HG03064 (cell line): ENCODE measurements at regions not wholly inside any gene's neighbourhood (a gene's known extent, or its start where the extent isn't known, plus 50 kb on each side); places are given as distances from the start of the nearest gene placed in this dataset.
"Not testable (repeated sequence)": the region's sequence is repeated elsewhere in the genome, so short reads cannot be mapped to it uniquely, and the experiment has no call there.

Experiments used
- ATAC-seq: cut with Tn5 transposase; IDR thresholded peaks from one replicate; pipeline ENCODE4 v1.9.1; 2021; ENCODE audit warnings: low read depth; ENCODE audit not compliant: unreplicated experiment

GRCh38 chr13:97853550-97853949, 99.9 kb upstream of the IPO5 start:
- ATAC-seq = no peak

- ATAC-seq = no peak
Observed at GRCh38 chr13:97855570-97856303, 97.7 kb upstream of the IPO5 start.

- no peak for ATAC-seq
Observed at GRCh38 chr13:97856304-97856675, 97.2 kb upstream of the IPO5 start.

- no peak for ATAC-seq
Observed at GRCh38 chr13:97858161-97858560, 95.3 kb upstream of the IPO5 start.

- ATAC-seq = no peak
Observed at GRCh38 chr13:97866346-97866745, 87.1 kb upstream of the IPO5 start.

GRCh38 chr13:97866751-97867150, 86.7 kb upstream of the IPO5 start:
- no peak for ATAC-seq

GRCh38 chr13:97873398-97873797, 80.1 kb upstream of the IPO5 start:
- no peak for ATAC-seq

GRCh38 chr13:97875218-97875617, 78.3 kb upstream of the IPO5 start:
- no peak for ATAC-seq

GRCh38 chr13:97875911-97876310, 77.6 kb upstream of the IPO5 start:
- ATAC-seq = no peak

- no peak for ATAC-seq
Observed at GRCh38 chr13:97878431-97879375, 74.8 kb upstream of the IPO5 start.

- ATAC-seq = no peak
Observed at GRCh38 chr13:97879646-97880310, 73.7 kb upstream of the IPO5 start.

- no peak for ATAC-seq
Observed at GRCh38 chr13:97880311-97880675, 73.2 kb upstream of the IPO5 start.

GRCh38 chr13:97881556-97881955, 71.9 kb upstream of the IPO5 start:
- no peak for ATAC-seq

- no peak for ATAC-seq
Observed at GRCh38 chr13:97883396-97883795, 70.1 kb upstream of the IPO5 start.

- no peak for ATAC-seq
Observed at GRCh38 chr13:97884707-97885468, 68.6 kb upstream of the IPO5 start.

GRCh38 chr13:97885641-97886040, 67.8 kb upstream of the IPO5 start:
- no peak for ATAC-seq

- no peak for ATAC-seq
Observed at GRCh38 chr13:97889803-97890202, 63.7 kb upstream of the IPO5 start.

GRCh38 chr13:97890573-97890972, 62.9 kb upstream of the IPO5 start:
- ATAC-seq = no peak

GRCh38 chr13:97891964-97892363, 61.5 kb upstream of the IPO5 start:
- ATAC-seq = not testable (repeated sequence)

GRCh38 chr13:97892717-97893116, 60.8 kb upstream of the IPO5 start:
- ATAC-seq = no peak

- no peak for ATAC-seq
Observed at GRCh38 chr13:97895383-97895782, 58.1 kb upstream of the IPO5 start.
